ENCODE measurements at regions not wholly inside any gene's neighbourhood (a gene's known extent, or its start where the extent isn't known, plus 50 kb on each side); places are given as distances from the start of the nearest gene placed in this dataset.
A peak's percentile ranks its signal among the peaks of the same experiment; 100 is the strongest.
"Not testable (repeated sequence)": the region's sequence is repeated elsewhere in the genome, so short reads cannot be mapped to it uniquely, and the experiment has no call there.

DNA sequence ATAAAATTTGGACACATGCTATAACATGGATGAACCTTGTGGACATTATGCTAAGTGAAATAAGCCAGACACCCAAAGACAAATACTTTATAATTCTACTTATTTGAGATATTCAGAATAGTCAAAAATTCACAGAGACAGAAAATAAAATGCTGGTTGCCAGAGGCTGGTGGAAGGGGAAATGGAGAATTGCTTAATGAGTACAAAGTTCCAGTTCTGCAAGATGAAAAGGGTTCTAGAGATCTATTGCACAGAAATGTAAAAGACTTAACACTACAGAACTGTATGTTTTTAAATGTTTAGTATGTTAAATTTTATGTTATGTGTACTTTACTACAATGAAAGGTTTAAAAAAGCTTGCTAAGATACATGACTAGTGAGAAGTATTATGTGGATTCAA is 344.8 kb downstream of the CNTN3 start:
- no peak for DNase-seq

DNA sequence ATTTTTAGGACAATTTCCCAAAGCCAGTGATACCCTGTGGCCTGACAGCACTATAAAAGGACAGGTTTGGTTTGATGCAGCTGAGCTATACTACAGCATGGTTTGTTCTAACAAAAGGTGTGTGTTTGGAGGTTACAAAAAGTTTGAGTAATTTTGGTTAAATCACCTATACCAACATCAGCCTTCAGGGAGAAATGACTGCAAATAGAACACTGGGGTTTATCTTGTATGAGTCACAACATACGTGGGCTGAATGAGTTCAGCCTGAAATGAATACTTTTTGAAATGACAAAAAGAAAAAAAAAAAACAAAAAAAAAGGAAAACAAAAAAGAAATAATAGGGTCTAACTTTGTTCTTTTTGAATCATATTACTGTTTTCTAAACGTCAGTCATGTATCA is 345.7 kb downstream of the CNTN3 start:
- DNase-seq = no peak

DNA sequence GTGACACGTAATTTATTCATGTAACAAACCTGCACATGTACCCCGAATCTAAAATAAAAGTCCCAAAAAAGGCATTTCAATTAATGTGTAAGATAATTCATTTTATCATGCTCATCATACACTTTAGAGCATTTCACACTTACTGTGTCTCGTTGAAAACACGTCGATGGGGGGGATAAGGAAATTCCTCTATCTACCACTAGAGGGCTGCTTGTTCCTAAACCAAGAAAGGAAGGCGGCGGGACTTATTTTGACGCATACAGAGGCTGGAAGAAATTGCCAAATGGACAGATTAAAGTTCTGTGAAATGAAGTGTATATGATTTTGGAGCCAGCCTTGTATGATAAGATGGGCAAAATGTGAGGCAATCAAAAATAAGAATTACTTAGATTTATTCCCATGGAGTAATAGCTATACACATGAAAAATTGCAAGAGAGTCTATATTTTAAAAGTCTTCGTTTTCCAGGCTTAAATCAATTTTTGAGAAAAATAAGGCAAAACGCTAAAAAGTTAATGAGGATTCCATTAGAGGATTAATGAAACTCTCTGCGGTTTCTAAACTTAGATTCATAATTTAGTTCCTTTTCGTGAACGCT is 346.8 kb downstream of the CNTN3 start:
- DNase-seq = peak in 1 of 2 experiments; percentile 16

DNA sequence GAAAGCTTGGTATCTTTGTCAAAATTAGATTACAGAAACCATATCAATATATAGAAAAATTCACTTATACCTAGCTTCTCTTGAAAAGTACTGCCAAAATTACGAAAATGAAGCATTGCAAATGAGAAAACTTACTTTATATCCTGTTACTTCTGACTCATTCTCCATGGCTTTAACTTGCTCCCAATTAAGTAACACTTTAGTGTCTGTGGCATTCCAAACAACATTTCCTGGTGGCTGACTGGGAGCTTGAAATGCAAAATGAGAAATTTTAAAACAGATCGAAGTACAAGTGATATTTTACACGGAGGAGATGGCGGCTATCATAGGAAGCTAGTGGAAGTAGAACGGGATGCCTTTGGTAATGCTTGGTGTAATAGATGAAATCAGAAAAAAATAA is 347.3 kb downstream of the CNTN3 start:
- no peak for DNase-seq

DNA sequence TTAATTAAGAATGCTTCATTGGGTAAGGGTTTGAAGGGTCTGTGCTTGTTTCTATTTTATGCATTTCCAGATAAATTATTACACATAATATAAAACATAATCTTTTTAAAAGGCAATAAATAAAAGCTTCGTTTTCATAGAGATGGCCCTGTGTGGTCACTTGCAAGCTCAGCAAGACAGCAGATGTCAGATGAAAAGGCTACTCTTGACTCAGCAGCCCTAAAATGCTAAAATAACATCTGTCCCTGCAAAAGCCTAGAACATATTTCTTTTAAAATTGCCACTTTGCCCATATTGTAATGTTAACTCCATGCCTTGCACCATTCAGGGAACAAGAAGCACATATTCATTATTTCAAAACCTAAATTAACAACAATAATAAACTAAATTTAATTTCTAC is 349.4 kb downstream of the CNTN3 start:
- no peak for DNase-seq

DNA sequence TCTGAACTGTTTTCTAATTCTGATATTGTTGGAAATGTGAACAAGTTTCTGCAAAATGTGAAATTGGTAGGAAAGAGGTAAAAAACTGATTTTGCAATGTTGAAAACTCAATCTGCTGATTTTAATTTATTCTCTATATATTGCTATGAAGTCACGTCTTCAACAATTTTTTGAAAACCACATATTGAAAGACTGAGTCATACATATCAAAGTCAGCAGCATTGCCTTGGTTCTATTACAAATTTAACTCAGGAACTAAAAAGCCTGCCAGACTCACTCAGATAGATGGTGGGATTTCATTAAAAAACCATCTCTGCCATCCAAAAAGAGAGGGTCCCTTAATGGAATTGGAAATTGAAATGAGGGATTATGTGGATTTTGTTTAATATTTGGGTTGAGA is 351.4 kb downstream of the CNTN3 start:
- DNase-seq = no peak

DNA sequence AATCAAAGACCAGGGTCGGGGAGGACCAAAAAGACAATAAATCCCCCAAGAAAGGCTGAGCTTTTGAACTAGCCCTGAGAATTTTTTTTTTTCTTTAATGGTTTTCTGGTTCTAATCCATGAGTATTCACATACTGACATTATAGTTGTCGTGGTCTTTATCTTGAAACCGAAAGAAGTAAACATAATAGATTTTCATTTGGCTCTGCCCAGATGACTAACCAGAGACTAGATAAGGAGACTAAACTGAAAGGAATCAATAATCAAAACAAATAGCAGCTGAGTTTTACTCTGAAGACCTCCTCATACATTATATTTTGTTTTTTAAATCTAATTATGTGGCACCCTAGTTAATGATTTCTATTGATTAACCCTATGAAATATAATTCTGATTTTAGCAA is 381.4 kb downstream of the CNTN3 start:
- DNase-seq = no peak

DNA sequence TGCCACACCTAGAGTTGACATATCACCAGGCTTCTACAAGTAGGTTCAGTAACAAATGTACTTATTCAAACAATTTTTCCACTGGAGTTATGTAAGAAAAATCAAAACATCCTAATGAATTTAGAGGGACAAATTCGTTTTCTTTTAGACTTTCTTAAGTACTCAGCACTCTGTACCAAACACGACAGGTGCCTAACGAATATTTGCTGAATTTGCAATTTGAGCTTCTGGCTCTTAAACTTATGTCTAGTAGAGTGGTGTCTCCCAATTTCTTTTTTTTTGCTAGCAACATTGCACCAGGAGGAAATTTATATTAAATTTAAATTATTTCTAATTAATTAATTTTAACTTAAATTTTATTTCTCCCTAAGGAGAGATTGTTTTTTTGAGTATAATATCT is 397.0 kb downstream of the CNTN3 start:
- DNase-seq = no peak

DNA sequence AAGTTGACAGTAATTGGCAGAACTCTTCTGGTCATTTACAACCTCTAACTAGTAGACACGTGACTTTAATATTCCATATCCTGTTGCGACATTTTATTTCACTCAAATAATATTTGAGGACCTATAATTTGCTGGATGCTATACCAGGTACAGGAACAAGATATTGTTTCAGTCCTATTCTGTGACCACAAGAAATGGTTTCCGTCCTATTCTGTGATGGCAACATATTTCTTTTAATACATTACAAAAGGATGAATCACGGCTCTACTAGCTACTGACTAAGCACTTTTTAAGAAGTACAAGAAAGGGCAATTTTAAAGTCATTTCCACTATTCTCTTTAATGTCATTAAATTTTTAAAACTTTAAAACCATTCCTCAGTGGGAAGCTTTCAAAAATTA is 400.2 kb downstream of the CNTN3 start:
- DNase-seq = no peak

DNA sequence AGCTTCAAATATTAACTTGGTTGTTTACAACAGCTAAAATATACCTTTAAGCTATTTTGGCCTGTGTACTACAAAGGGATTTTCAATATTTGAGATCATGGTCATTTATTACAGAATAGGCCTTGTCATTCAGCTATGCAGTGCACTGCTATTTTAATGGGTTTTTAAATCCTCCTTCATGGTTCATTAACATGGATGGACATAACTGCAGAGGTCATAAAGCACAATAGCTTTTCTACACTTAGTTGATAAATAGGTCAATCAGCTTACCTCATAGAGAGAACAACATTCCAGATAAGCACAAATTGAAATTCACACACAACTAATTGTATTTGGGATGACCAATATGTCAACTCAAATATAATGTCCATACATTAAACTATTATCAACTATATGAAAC is 403.7 kb downstream of the CNTN3 start:
- DNase-seq = no peak

DNA sequence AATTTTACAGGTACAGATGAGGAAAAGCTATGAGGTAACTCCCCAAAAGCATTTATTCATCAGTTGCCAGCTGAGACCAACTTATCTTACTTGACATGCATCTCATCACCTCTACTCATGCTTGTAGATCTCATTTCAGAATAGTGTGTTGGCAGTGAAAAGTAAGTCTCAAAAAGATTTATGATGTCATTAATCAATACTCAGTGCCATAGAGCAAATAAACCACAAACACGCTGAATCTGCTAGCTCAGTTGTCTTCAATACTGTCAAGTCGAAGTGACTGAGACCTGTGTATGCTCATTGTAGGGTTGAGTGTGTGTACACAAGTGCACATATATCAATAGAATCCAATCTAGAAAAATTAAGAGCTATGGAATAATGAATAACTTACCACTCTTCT is 413.5 kb downstream of the CNTN3 start:
- no peak for DNase-seq

DNA sequence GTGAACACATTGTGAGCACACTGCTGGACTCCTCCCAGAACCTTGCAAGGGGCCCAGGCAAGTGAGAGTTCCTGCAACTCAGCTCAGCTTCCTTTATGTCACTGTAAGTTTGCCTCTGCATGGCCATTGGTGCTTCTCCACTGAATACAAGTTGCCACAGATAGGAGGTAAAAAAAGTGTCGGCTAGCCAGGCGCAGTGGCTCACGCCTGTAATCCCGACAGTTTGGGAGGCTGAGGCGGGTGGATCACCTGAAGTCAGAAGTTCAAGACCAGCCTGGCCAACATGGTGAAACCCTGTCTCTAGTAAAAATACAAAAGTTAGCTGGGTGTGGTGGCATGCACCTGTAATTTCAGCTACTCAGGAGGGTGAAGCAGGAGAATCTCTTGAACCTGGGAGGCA is 435.8 kb downstream of the CNTN3 start:
- DNase-seq = not testable (repeated sequence)

DNA sequence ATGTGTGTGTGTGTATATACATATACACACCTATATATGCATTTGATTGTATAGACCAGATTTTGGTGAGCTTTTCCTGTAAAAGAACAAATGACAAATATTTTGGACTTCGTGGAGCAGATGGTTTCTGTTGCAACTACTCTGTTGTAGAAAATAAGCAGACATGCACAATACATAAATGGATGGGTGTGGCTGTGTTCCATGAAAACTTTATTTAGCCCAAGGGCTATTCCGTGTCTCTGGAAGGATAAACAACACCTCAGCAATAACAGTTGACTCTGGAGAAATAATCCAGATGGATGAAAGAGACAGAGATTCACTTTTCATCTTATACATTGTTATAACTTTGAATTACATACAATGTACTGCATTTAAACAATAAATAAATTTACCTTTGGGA is 441.4 kb downstream of the CNTN3 start:
- no peak for DNase-seq

DNA sequence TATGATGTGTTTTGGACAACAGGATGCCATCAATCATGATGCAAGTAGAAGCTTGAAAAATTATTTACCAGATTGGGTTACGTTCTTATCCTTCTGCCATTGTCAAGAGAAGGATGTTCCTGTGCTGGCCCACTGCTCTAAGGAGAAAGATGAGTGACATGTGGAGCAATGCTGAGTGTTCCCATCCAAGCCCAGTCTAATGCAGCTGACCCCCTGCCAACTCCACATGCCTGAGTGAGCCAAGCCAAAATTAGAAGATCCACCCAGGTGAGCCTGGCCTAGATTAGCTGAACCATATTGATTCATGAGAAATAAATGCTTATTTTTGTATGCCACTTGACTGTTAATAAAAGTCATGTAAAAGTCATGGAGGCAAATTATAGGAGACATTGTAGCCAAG is 446.5 kb downstream of the CNTN3 start:
- peak in 1 of 2 experiments; percentile 1 for DNase-seq

DNA sequence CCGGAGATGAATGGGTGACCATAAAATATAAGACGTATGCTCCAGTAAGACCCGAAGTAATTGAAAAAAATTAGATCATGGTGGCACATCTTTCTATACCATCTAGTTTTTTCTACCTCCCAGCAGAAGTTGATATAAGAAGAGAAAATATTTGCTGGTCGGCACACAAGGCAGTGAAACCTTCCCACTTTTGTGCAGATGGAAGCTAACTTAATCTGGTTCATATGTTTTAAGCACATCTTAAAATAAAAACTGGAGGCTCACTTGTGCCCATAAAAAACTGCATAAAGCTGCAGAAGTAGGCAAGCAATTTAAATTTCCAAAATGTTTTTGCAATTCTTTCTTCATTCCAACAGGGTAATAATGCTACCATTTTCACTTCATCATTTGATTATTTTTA is 449.2 kb downstream of the CNTN3 start:
- DNase-seq = no peak

DNA sequence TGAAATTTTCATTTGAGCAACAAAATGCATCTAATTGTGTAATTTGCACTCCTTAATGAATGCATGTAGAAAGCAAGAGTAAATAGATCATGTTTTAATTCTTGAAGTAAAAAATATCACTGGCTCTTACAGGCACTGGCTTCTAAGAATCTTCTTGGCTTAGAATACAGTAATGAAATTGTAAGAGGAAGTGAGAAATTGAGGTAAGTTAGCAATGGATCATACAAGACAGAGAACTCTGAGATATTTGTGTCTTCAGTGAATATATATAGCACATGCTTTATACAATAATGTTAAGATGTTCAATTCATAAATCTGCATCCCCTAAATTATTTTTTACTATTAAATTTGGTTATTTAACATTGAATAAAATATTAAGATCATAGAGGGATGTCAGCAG is 465.0 kb downstream of the CNTN3 start:
- no peak for DNase-seq

DNA sequence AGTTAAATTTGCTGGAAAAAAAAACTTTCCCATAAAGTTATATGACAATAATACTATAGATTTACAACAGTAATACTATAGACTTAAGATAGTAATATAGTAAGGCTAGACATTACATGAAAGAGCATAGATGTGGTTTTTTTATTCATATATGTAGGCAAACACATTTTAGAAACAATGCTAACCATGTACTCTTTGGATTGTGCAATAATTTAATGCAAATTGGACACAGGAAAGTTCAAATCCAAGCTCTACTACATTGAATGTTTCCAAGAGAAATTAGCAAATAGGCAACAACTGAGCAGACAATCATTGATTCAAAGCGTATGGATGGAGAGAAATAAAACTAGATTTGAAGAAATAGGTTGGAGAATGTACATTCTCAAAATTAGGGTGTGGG is 469.2 kb downstream of the CNTN3 start:
- DNase-seq = no peak

DNA sequence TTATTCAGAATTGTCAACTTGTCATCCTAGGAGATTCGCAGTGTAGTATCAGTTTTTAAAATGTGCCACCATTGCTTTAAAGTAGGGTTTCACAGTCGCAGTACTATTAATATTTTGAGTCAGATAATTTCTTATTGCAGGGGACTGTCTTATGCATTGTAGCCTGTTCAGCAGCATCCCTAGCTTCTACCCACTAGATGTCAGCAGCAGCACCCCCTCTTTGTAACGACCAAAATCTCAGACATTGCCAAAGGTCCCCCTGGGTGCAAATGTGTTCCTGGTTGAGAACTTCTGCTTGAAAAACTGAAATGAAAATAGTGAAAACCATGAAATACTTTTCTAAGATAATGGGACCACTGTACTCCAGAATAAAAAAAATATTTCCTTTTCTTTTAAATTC is 474.8 kb downstream of the CNTN3 start:
- DNase-seq = peak; percentile 1 to 2

DNA sequence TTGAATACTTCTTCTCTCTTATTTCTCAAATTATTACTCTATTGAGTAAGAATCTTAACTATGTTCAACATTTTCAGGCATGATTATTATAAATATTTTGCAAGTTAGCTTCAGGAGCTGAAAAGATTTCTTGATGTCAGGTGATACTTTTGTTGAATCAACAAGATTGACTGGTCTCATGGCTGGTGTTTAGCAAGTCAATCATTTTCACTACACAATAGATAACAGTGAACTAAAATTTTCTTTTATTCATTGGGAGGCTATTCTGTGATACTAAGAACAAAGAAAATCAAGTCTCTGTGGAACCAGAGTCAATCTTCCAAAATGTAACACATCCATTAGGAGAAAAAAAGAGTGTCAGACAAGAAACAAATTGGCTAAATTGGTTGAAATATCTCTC is 476.7 kb downstream of the CNTN3 start:
- no peak for DNase-seq

DNA sequence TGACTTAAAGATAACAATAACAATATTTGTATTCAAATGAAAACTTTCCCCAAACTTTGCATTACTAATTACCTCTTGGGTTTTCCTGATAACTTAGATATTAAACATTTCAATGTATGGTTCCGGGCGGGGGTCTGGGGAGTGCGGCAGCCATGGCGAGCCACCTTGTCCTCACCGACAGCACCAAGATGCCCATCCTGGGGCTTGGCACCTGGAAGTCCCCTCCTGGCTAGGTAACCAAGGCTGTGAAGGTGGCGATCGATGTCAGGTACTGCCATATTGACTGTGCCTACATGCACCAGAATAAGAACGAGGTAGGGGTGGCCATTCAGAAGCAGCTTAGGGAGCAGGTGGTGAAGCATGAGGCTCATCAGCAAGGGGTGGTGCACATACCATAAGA is 478.7 kb downstream of the CNTN3 start:
- no peak for DNase-seq

DNA sequence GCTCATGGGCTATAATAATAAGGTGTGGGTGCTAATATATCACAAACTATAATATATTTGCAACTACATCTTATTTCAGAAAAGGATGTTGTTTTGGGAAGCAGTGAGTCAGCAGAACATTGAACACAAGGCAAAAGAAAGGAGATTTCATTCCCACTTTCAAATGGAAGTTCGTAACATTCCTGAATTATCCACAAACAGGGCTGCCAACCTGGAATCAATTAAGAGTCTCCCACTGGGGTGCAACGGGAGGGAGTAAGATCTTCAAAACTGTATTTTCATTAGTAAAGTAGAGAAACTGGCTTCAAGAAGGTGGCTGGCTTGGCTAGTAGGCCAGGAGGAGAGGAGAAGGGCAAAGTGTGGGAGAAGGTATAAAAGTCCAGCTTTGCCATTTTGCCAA is 479.6 kb downstream of the CNTN3 start:
- no peak for DNase-seq

DNA sequence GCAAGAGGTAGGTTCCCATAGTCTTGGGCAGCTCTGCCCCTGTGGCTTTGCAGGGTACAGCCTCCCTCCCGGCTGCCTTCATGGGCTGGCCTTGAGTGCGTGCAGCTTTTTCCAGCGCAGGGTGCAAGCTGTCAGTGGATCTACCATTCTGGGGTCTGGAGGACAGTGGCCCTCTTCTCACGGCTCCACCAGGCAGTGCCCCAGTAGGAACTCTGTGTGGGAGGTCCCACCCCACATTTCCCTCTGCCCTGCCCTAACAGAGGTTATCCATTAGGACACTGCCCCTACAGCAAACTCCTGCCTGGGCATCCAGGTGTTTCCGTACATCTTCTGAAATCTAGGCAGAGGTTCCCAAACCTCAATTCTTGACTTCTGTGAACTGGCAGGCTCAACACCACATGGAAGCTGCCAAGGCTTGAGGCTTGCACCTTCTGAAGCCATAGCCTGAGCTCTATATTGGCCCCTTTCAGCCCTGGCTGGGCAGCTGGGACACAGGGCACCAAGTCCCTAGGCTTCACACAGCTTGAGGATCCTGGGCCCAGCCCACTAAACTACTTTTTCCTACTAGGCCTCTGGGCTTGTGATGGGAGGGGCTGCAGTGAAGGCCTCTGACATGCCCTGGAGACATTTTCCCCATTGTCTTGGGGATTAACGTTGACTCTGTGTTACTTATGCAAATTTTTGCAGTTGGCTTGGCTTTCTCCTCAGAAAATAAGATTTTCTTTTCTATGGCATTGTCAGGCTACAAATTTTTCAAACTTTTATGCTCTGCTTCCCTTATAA is 482.7 kb downstream of the CNTN3 start:
- not testable (repeated sequence) for DNase-seq

DNA sequence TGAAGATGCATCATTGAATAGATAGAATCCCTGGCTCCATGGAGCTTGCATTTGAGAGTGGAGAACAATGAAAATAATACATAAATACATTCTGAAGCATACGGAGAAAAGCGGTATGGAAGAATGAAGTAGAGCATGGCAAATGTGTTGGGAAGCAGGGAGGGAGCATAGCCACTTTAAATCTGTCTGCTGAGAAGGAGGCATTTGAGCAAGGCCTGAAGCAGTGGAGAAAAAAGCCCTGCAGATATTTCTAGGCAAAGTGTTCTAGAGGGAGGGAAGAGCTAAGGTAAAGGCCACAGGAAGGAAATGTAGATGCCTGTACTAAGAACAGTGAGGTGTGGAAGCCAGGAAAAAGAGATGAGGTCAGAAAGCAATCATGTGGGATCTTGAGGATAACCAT is 484.8 kb downstream of the CNTN3 start:
- DNase-seq = no peak

DNA sequence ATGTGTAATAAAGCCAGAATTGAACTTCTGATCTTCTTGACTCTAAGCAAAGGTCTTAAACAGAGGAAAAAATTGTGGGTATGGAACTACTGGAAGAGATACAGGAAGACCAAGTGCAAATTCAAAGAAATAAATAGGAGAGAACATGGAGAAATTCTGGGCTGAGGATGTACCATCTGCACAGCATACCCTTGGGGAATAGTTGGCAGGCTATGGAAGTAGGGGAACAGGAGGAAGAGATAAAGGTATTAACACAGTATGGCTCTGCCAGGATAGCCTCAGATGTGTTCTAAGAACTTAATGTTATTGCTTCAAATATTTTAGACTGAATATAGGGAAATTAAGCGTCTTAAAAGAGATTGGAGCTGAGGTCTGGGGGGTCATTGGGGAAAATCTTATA is 485.4 kb downstream of the CNTN3 start:
- DNase-seq = peak; percentile 18 to 72

DNA sequence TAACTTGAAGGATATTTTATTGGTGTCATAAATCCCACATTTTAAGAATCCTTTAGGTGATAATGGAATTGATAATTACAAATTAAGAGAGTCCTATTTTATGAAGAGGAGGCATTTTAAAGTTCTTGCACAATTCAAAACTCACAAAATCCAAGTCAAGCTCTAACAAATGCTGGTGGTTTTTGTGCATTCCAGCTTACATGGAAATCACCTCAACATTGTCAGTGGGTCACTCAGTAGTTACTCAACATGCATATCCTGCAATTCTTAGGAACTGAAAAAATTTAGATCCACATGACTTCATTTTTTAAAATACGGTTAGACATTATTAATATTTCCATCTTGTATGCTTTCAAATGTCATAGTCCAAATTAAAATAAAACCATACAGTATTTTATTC is 487.2 kb downstream of the CNTN3 start:
- no peak for DNase-seq
